ENCODE measurements at regions not wholly inside any gene's neighbourhood (a gene's known extent, or its start where the extent isn't known, plus 50 kb on each side); places are given as distances from the start of the nearest gene placed in this dataset.
"Not testable (repeated sequence)": the region's sequence is repeated elsewhere in the genome, so short reads cannot be mapped to it uniquely, and the experiment has no call there.

- DNase-seq = peak; percentile 7
Observed at GRCh38 chr2:156254637-156255067, 77.9 kb downstream of the NR4A2 start.

- DNase-seq = no peak
Observed at GRCh38 chr2:156253765-156254164, 78.8 kb downstream of the NR4A2 start.

GRCh38 chr2:156242874-156243273 lies 89.6 kb downstream of the NR4A2 start:
- no peak for DNase-seq

- no peak for DNase-seq
Observed at GRCh38 chr2:156237558-156237957, 95.0 kb downstream of the NR4A2 start.

GRCh38 chr2:156229724-156230362 lies 102.7 kb downstream of the NR4A2 start:
- DNase-seq = no peak

- not testable (repeated sequence) for DNase-seq
Observed at GRCh38 chr2:156223328-156223727, 109.2 kb downstream of the NR4A2 start.

- no peak for DNase-seq
Observed at GRCh38 chr2:156221703-156222102, 110.8 kb downstream of the NR4A2 start.

GRCh38 chr2:156219491-156220100 lies 112.9 kb downstream of the NR4A2 start:
- DNase-seq = no peak

GRCh38 chr2:156215656-156216055 lies 116.9 kb downstream of the NR4A2 start:
- DNase-seq = no peak

GRCh38 chr2:156211318-156211717 lies 121.2 kb downstream of the NR4A2 start:
- no peak for DNase-seq

GRCh38 chr2:156206355-156206754 lies 126.2 kb downstream of the NR4A2 start:
- DNase-seq = no peak

GRCh38 chr2:156199588-156199987 lies 132.9 kb downstream of the NR4A2 start:
- no peak for DNase-seq

- no peak for DNase-seq
Observed at GRCh38 chr2:156196031-156196430, 136.5 kb downstream of the NR4A2 start.

GRCh38 chr2:156192468-156192867 lies 140.1 kb downstream of the NR4A2 start:
- DNase-seq = no peak

GRCh38 chr2:156191527-156191926 lies 141.0 kb downstream of the NR4A2 start:
- DNase-seq = peak; percentile 29

GRCh38 chr2:156190517-156190916 lies 142.0 kb downstream of the NR4A2 start:
- no peak for DNase-seq

GRCh38 chr2:156189584-156189983 lies 142.9 kb downstream of the NR4A2 start:
- peak; percentile 39 for DNase-seq

GRCh38 chr2:156189143-156189542 lies 143.4 kb downstream of the NR4A2 start:
- peak; percentile 61 for DNase-seq

GRCh38 chr2:156182132-156182531 lies 150.4 kb downstream of the NR4A2 start:
- peak; percentile 63 for DNase-seq

GRCh38 chr2:156181208-156181607 lies 151.3 kb downstream of the NR4A2 start:
- DNase-seq = peak; percentile 5

GRCh38 chr2:156177654-156178053 lies 154.9 kb downstream of the NR4A2 start:
- no peak for DNase-seq

- DNase-seq = no peak
Observed at GRCh38 chr2:156175946-156176345, 156.6 kb downstream of the NR4A2 start.

GRCh38 chr2:156170929-156171328 lies 161.6 kb downstream of the NR4A2 start:
- no peak for DNase-seq

GRCh38 chr2:156165742-156166141 lies 166.8 kb downstream of the NR4A2 start:
- no peak for DNase-seq
